ENCODE measurements at regions not wholly inside any gene's neighbourhood (a gene's known extent, or its start where the extent isn't known, plus 50 kb on each side); places are given as distances from the start of the nearest gene placed in this dataset.

- intact Hi-C loops (cut with micrococcal nuclease): no loop called here
- H3K4me2 ChIP-seq (ENCODE audit: low read length): no peak overlapping the region
- H3K36me3 ChIP-seq (ENCODE audit: low read depth, low read length): no peaks in the 10 kb centered on the region
- no peak overlapping the region for H3K27ac ChIP-seq (ENCODE audit: low read length)
- H2AFZ ChIP-seq (ENCODE audit: low read length): no peak overlapping the region
- ATAC-seq: no peak
- H4K20me1 ChIP-seq (ENCODE audit: low read length): no peaks in the 10 kb centered on the region
- H3K4me1 ChIP-seq (ENCODE audit: insufficient read depth, low read length): no peaks in the 10 kb centered on the region
- TF ChIP-seq EZH2 (IDR thresholded peaks at IDR 0.05; ENCODE audit: low read length, unreplicated experiment): no peak
- TF ChIP-seq CTCF (conservative IDR thresholded peaks at IDR 0.05; ENCODE audit: low read depth, low read length): no peak
- no peak for TF ChIP-seq EZH2phosphoT487 (IDR thresholded peaks at IDR 0.05; ENCODE audit: borderline replicate concordance, low read length)
- no peak overlapping the region for H3K9ac ChIP-seq (ENCODE audit: low read length)
- no peaks in the 10 kb centered on the region for H3K79me2 ChIP-seq (ENCODE audit: low read length)
- BruUV-seq (replicated peaks): no TSS peak
- no peak for DNase-seq
- ChIA-PET POLR2A (ENCODE audit: unreplicated experiment) (no interaction called here), CTCF (no interaction called here)
- H3F3A ChIP-seq (ENCODE audit: low read length, unreplicated experiment): no peaks in the 10 kb centered on the region
- no peaks in the 10 kb centered on the region for H3K9me2 ChIP-seq (replicated peaks; ENCODE audit: low read length)
- H3K4me3 ChIP-seq (ENCODE audit: low read length): no peak overlapping the region
- no peaks in the 10 kb centered on the region for H3K9me3 ChIP-seq (ENCODE audit: low read length)
- no peaks in the 10 kb centered on the region for H3K27me3 ChIP-seq (ENCODE audit: low read length)
These were observed 825.2 kb downstream of the AACS start for GRCh38 chr12:125890366-125890905.

GRCh38 chr12:125890971-125891370 lies 825.7 kb downstream of the AACS start:
- no peak overlapping the region for H3K9ac ChIP-seq (ENCODE audit: low read length)
- H3K9me2 ChIP-seq (replicated peaks; ENCODE audit: low read length): no peaks in the 10 kb centered on the region
- H3K27ac ChIP-seq (ENCODE audit: low read length): no peak overlapping the region
- H3F3A ChIP-seq (ENCODE audit: low read length, unreplicated experiment): no peaks in the 10 kb centered on the region
- H3K36me3 ChIP-seq (ENCODE audit: low read depth, low read length): no peaks in the 10 kb centered on the region
- TF ChIP-seq EZH2phosphoT487 (IDR thresholded peaks at IDR 0.05; ENCODE audit: borderline replicate concordance, low read length) (no peak), CTCF (conservative IDR thresholded peaks at IDR 0.05; ENCODE audit: low read depth, low read length) (no peak), EZH2 (IDR thresholded peaks at IDR 0.05; ENCODE audit: low read length, unreplicated experiment) (no peak)
- peak; percentile 2 for DNase-seq
- no peak overlapping the region for H2AFZ ChIP-seq (ENCODE audit: low read length)
- no peak for ATAC-seq
- H3K27me3 ChIP-seq (ENCODE audit: low read length): no peaks in the 10 kb centered on the region
- H3K4me3 ChIP-seq (ENCODE audit: low read length): no peak overlapping the region
- no peaks in the 10 kb centered on the region for H3K4me1 ChIP-seq (ENCODE audit: insufficient read depth, low read length)
- H3K79me2 ChIP-seq (ENCODE audit: low read length): no peaks in the 10 kb centered on the region
- ChIA-PET POLR2A (ENCODE audit: unreplicated experiment) (no interaction called here), CTCF (no interaction called here)
- no peaks in the 10 kb centered on the region for H3K9me3 ChIP-seq (ENCODE audit: low read length)
- no TSS peak for BruUV-seq (replicated peaks)
- H4K20me1 ChIP-seq (ENCODE audit: low read length): no peaks in the 10 kb centered on the region
- no peak overlapping the region for H3K4me2 ChIP-seq (ENCODE audit: low read length)
- intact Hi-C loops (cut with micrococcal nuclease): no loop called here

- Histone ChIP-seq H3K4me2 (ENCODE audit: low read length) (no peak overlapping the region), H3K9me2 (replicated peaks; ENCODE audit: low read length) (no peaks in the 10 kb centered on the region), H3K4me1 (ENCODE audit: insufficient read depth, low read length) (no peaks in the 10 kb centered on the region), H3K27ac (ENCODE audit: low read length) (no peak overlapping the region), H3K79me2 (ENCODE audit: low read length) (no peaks in the 10 kb centered on the region), H2AFZ (ENCODE audit: low read length) (no peak overlapping the region), H3K27me3 (ENCODE audit: low read length) (peaks cover 5% of the 10 kb centered on the region; the same call in 1 of the 2 replicates), H3K4me3 (ENCODE audit: low read length) (no peak overlapping the region), H3F3A (ENCODE audit: low read length, unreplicated experiment) (no peaks in the 10 kb centered on the region), H3K9me3 (ENCODE audit: low read length) (no peaks in the 10 kb centered on the region), H3K36me3 (ENCODE audit: low read depth, low read length) (no peaks in the 10 kb centered on the region), H4K20me1 (ENCODE audit: low read length) (no peaks in the 10 kb centered on the region), H3K9ac (ENCODE audit: low read length) (no peak overlapping the region)
- TF ChIP-seq EZH2phosphoT487 (IDR thresholded peaks at IDR 0.05; ENCODE audit: borderline replicate concordance, low read length) (no peak), CTCF (conservative IDR thresholded peaks at IDR 0.05; ENCODE audit: low read depth, low read length) (no peak), EZH2 (IDR thresholded peaks at IDR 0.05; ENCODE audit: low read length, unreplicated experiment) (no peak)
- intact Hi-C loops (cut with micrococcal nuclease): no loop called here
- no peak for ATAC-seq
- ChIA-PET CTCF (no interaction called here), POLR2A (ENCODE audit: unreplicated experiment) (no interaction called here)
- DNase-seq: peak; percentile 5
- BruUV-seq (replicated peaks): no TSS peak
These were observed 827.0 kb downstream of the AACS start for GRCh38 chr12:125892276-125892675.

Measured in PC-3 (cell line).